Mesenchymal stem cell (in vitro differentiated cells and primary cell): ENCODE measurements at regions not wholly inside any gene's neighbourhood (a gene's known extent, or its start where the extent isn't known, plus 50 kb on each side); places are given as distances from the start of the nearest gene placed in this dataset.

ENCODE experiments used
- DNase-seq: peaks from one replicate; pipeline ENCODE4 v3.0.0-alpha.2; 2013
- H2AFZ ChIP-seq: one replicate; pipeline ENCODE4 v1.6.1; 2013; ENCODE audit warnings: low read depth, mild to moderate bottlenecking, control low read depth, inconsistent platforms, low read length, moderate library complexity
- H2AK5ac ChIP-seq: 2 replicates; pipeline ENCODE4 v1.6.1; 2013; ENCODE audit warnings: low read length, moderate library complexity, mild to moderate bottlenecking, inconsistent platforms; ENCODE audit not compliant: severe bottlenecking
- H2BK120ac ChIP-seq: one replicate; pipeline ENCODE4 v1.6.1; 2013; ENCODE audit warnings: low read depth, mild to moderate bottlenecking, inconsistent platforms, low read length, moderate library complexity
- H2BK12ac ChIP-seq, 2 experiments: one replicate each; pipeline ENCODE4 v1.6.1; 2013; ENCODE audit warnings: inconsistent platforms in 2 of 2, low read length in 2 of 2, mild to moderate bottlenecking in 2 of 2, moderate library complexity in 2 of 2, control low read depth in 1 of 2
- H2BK15ac ChIP-seq: one replicate; pipeline ENCODE4 v1.6.1; 2013; ENCODE audit warnings: mild to moderate bottlenecking, low read depth, inconsistent platforms; ENCODE audit not compliant: poor library complexity, severe bottlenecking
- H2BK5ac ChIP-seq: 2 replicates; pipeline ENCODE4 v1.6.1; 2013; ENCODE audit warnings: low read depth, mild to moderate bottlenecking, low read length, control low read depth, inconsistent platforms; ENCODE audit not compliant: poor library complexity, severe bottlenecking
- H3K14ac ChIP-seq, 2 experiments: one replicate each; pipeline ENCODE4 v1.6.1; 2013; ENCODE audit warnings: inconsistent platforms in 2 of 2, low read length in 2 of 2, control low read depth in 1 of 2, mild to moderate bottlenecking in 1 of 2, moderate library complexity in 1 of 2
- H3K18ac ChIP-seq, 2 experiments: one replicate each; pipeline ENCODE4 v1.6.1; 2013; ENCODE audit warnings: inconsistent platforms in 2 of 2, low read length in 2 of 2, control low read depth in 1 of 2, low read depth in 1 of 2, mild to moderate bottlenecking in 1 of 2
- H3K23ac ChIP-seq, 2 experiments: one replicate each; pipeline ENCODE4 v1.6.1; 2013; ENCODE audit warnings: inconsistent platforms in 2 of 2, low read length in 2 of 2, mild to moderate bottlenecking in 2 of 2, moderate library complexity in 2 of 2, control low read depth in 1 of 2
- H3K27ac ChIP-seq: 2 replicates; pipeline ENCODE4 v1.5.1; 2013; ENCODE audit warnings: mild to moderate bottlenecking, moderate library complexity, low read length, control low read depth, inconsistent platforms; ENCODE audit not compliant: poor library complexity, severe bottlenecking
- H3K27me3 ChIP-seq, 2 experiments: 2 replicates each; pipeline versions ENCODE4 v1.6.1 to v1.7.0; 2013; ENCODE audit warnings: low read length in 2 of 2, mild to moderate bottlenecking in 2 of 2, moderate library complexity in 2 of 2, control low read depth in 1 of 2, inconsistent platforms in 1 of 2; ENCODE audit not compliant: control insufficient read depth in 1 of 2, insufficient read depth in 1 of 2
- H3K36me3 ChIP-seq, 2 experiments: 2 replicates each; pipeline versions ENCODE4 v1.6.1 to v1.7.0; 2013; ENCODE audit warnings: low read length in 2 of 2, control low read depth in 1 of 2, inconsistent platforms in 1 of 2, low read depth in 1 of 2, mild to moderate bottlenecking in 1 of 2; ENCODE audit not compliant: insufficient read depth in 2 of 2, control insufficient read depth in 1 of 2
- H3K4ac ChIP-seq, 2 experiments: one replicate each; pipeline ENCODE4 v1.6.1; 2013; ENCODE audit warnings: inconsistent platforms in 2 of 2, low read length in 2 of 2, mild to moderate bottlenecking in 2 of 2, moderate library complexity in 2 of 2, control low read depth in 1 of 2, low read depth in 1 of 2
- H3K4me1 ChIP-seq: 2 replicates; pipeline ENCODE4 v1.6.1; 2013; ENCODE audit warnings: low read depth, low read length, control low read depth; ENCODE audit not compliant: control insufficient read depth, insufficient read depth
- H3K4me2 ChIP-seq: 2 replicates; pipeline ENCODE4 v1.6.1; 2013; ENCODE audit warnings: low read length, mild to moderate bottlenecking, inconsistent platforms; ENCODE audit not compliant: poor library complexity, severe bottlenecking
- H3K4me3 ChIP-seq, 2 experiments: 2 replicates each; pipeline versions ENCODE4 v1.5.1 to v1.7.0; 2013; ENCODE audit warnings: low read length in 2 of 2, mild to moderate bottlenecking in 2 of 2, control low read depth in 1 of 2, low read depth in 1 of 2; ENCODE audit not compliant: insufficient read depth in 1 of 2
- H3K79me1 ChIP-seq: replicated peaks from 2 replicates; pipeline ENCODE4 v1.6.1; 2013; ENCODE audit warnings: mild to moderate bottlenecking, control low read depth, low read length, inconsistent platforms; ENCODE audit not compliant: poor library complexity, severe bottlenecking
- H3K9ac ChIP-seq: 2 replicates; pipeline ENCODE4 v1.7.0; 2013; ENCODE audit warnings: mild to moderate bottlenecking, low read length, moderate library complexity
- H3K9me3 ChIP-seq: 2 replicates; pipeline ENCODE4 v1.7.0; 2013; ENCODE audit warnings: mild to moderate bottlenecking, low read length; ENCODE audit not compliant: control insufficient read depth
- H4K8ac ChIP-seq: one replicate; pipeline ENCODE4 v1.6.1; 2013; ENCODE audit warnings: inconsistent platforms, mild to moderate bottlenecking, low read length, moderate library complexity
- H4K91ac ChIP-seq: one replicate; pipeline ENCODE4 v1.6.1; 2013; ENCODE audit warnings: mild to moderate bottlenecking, low read length, inconsistent platforms
- WGBS: methylation state at CpG from one replicate; pipeline ENCODE4 v1.1.7; 2013; ENCODE audit warnings: mixed read lengths; 5-methylcytosine and 5-hydroxymethylcytosine counted together

GRCh38 chr21:39124681-39125251 is 58.5 kb downstream of the PSMG1 start:
- Histone ChIP-seq H3K36me3 (no peaks in the 10 kb centered on the region), H3K4ac (no peak overlapping the region), H2BK12ac (peak overlapping the region in 1 of 2 experiments; percentile 70), H3K4me1 (peaks cover 8% of the 10 kb centered on the region), H3K79me1 (no peaks in the 10 kb centered on the region), H2BK15ac (no peak overlapping the region), H3K27ac (no peak overlapping the region), H4K91ac (peak overlapping the region; percentile 48), H2BK120ac (no peak overlapping the region), H3K14ac (peak overlapping the region in 1 of 2 experiments; percentile 35), H3K9ac (no peak overlapping the region), H3K18ac (peak overlapping the region in 1 of 2 experiments; percentile 54), H2AK5ac (no peak overlapping the region), H3K9me3 (no peaks in the 10 kb centered on the region), H3K23ac (no peak overlapping the region), H2BK5ac (no peak overlapping the region), H4K8ac (no peak overlapping the region), H3K27me3 (no peaks in the 10 kb centered on the region), H3K4me2 (no peak overlapping the region), H3K4me3 (no peak overlapping the region), H2AFZ (no peak overlapping the region)
- 43% methylated on average over 4 of the region's 7 CpGs for WGBS
- no peak for DNase-seq

- no peak overlapping the region for H3K4me3 ChIP-seq
- H3K18ac ChIP-seq = no peak overlapping the region
- H3K4me1 ChIP-seq = peaks cover 10% of the 10 kb centered on the region
- H3K14ac ChIP-seq = no peak overlapping the region
- H3K36me3 ChIP-seq = no peaks in the 10 kb centered on the region
- no peak overlapping the region for H3K4ac ChIP-seq
- no peak overlapping the region for H3K4me2 ChIP-seq
- H3K9me3 ChIP-seq = no peaks in the 10 kb centered on the region
- H3K23ac ChIP-seq = no peak overlapping the region
- no peak overlapping the region for H2BK12ac ChIP-seq
- H4K8ac ChIP-seq = no peak overlapping the region
- H2BK15ac ChIP-seq = no peak overlapping the region
- H3K79me1 ChIP-seq = no peaks in the 10 kb centered on the region
- no peak for DNase-seq
- no peak overlapping the region for H2AFZ ChIP-seq
- no peak overlapping the region for H2BK120ac ChIP-seq
- no peak overlapping the region for H2AK5ac ChIP-seq
- H2BK5ac ChIP-seq = no peak overlapping the region
- no peak overlapping the region for H3K27ac ChIP-seq
- peaks cover 0 to 5% of the 10 kb centered on the region in 2 experiments for H3K27me3 ChIP-seq
- H3K9ac ChIP-seq = no peak overlapping the region
- no peak overlapping the region for H4K91ac ChIP-seq
Observed at GRCh38 chr21:39123375-39123774, 59.9 kb downstream of the PSMG1 start.

GRCh38 chr21:39121600-39122355 is 61.5 kb downstream of the PSMG1 start:
- 86% methylated on average over 6 of the region's 7 CpGs for WGBS

GRCh38 chr21:39120876-39121599 is 62.2 kb downstream of the PSMG1 start:
- no peaks in the 10 kb centered on the region for H3K79me1 ChIP-seq
- 72% methylated on average over 10 of the region's 10 CpGs for WGBS
- peak overlapping the region; percentile 46 for H4K8ac ChIP-seq
- no peak overlapping the region for H3K4me2 ChIP-seq
- no peak overlapping the region for H2AFZ ChIP-seq
- no peak overlapping the region for H3K4me3 ChIP-seq
- H3K4me1 ChIP-seq = peaks cover 10% of the 10 kb centered on the region
- H2AK5ac ChIP-seq = no peak overlapping the region
- peak overlapping the region in 1 of 2 experiments; percentile 57 for H3K4ac ChIP-seq
- no peaks in the 10 kb centered on the region for H3K36me3 ChIP-seq
- no peaks in the 10 kb centered on the region for H3K9me3 ChIP-seq
- no peak overlapping the region for H2BK5ac ChIP-seq
- peak overlapping the region; percentile 8 for H2BK15ac ChIP-seq
- H3K14ac ChIP-seq = no peak overlapping the region
- DNase-seq = no peak
- H3K23ac ChIP-seq = no peak overlapping the region
- H4K91ac ChIP-seq = peak overlapping the region; percentile 29
- H2BK120ac ChIP-seq = no peak overlapping the region
- peaks cover 0 to 10% of the 10 kb centered on the region in 2 experiments for H3K27me3 ChIP-seq
- peak overlapping the region in 1 of 2 experiments; percentile 58 for H3K18ac ChIP-seq
- no peak overlapping the region for H3K9ac ChIP-seq
- no peak overlapping the region for H3K27ac ChIP-seq
- peak overlapping the region; percentile 28 to 57 for H2BK12ac ChIP-seq

More at GRCh38 chr21:39121600-39122355, 61.5 kb downstream of the PSMG1 start:
- Histone ChIP-seq H3K4me2 (no peak overlapping the region), H4K91ac (peak overlapping the region; percentile 29), H3K23ac (no peak overlapping the region), H3K36me3 (no peaks in the 10 kb centered on the region), H4K8ac (peak overlapping the region; percentile 5), H3K27me3 (peaks cover 0 to 10% of the 10 kb centered on the region in 2 experiments), H2BK15ac (peak overlapping the region; percentile 8), H2BK12ac (peak overlapping the region; percentile 28 to 80), H3K14ac (no peak overlapping the region), H2AFZ (no peak overlapping the region), H3K9ac (no peak overlapping the region), H3K9me3 (no peaks in the 10 kb centered on the region), H2BK120ac (no peak overlapping the region), H3K4me1 (peaks cover 10% of the 10 kb centered on the region), H3K18ac (peak overlapping the region; percentile 14 to 58), H3K79me1 (no peaks in the 10 kb centered on the region), H2BK5ac (no peak overlapping the region), H3K27ac (no peak overlapping the region), H3K4me3 (no peak overlapping the region), H3K4ac (peak overlapping the region; percentile 29 to 57), H2AK5ac (peak overlapping the region; percentile 11)
- no peak for DNase-seq
